Small intestine (tissue), 7 donors: ENCODE measurements at regions not wholly inside any gene's neighbourhood (a gene's known extent, or its start where the extent isn't known, plus 50 kb on each side); places are given as distances from the start of the nearest gene placed in this dataset.
"Not testable (repeated sequence)": the region's sequence is repeated elsewhere in the genome, so short reads cannot be mapped to it uniquely, and the experiment has no call there.

Source experiments
- DNase-seq, 2 donors: peaks; one replicate each; pipeline versions ENCODE4 v3.0.0 to v3.0.0-alpha.2; 2013
- FAIRE-seq: peaks from 2 replicates; lab custom pipeline; 2012; peaks lifted over from hg19 to GRCh38; lab: Jason Lieb, UNC
- H3K27ac ChIP-seq, 3 donors: one replicate each; pipeline ENCODE4 v1.5.1; 2013; ENCODE audit warnings: low read length in 2 of 3, mild to moderate bottlenecking in 2 of 3, control low read depth in 1 of 3, inconsistent platforms in 1 of 3, low read depth in 1 of 3, moderate library complexity in 1 of 3
- H3K27me3 ChIP-seq, 3 donors: one replicate each; pipeline ENCODE4 v1.6.1; 2013; ENCODE audit warnings: low read length in 3 of 3, inconsistent platforms in 1 of 3; ENCODE audit not compliant: control insufficient read depth in 3 of 3, insufficient read depth in 3 of 3
- H3K36me3 ChIP-seq, 3 donors: one replicate each; pipeline ENCODE4 v1.6.1; 2013; ENCODE audit warnings: low read length in 3 of 3, inconsistent platforms in 1 of 3, low read depth in 1 of 3, mild to moderate bottlenecking in 1 of 3, moderate library complexity in 1 of 3; ENCODE audit not compliant: control insufficient read depth in 3 of 3, insufficient read depth in 2 of 3
- H3K4me1 ChIP-seq, 3 donors: one replicate each; pipeline ENCODE4 v1.6.1; 2013; ENCODE audit warnings: low read length in 2 of 3, inconsistent platforms in 1 of 3, low read depth in 1 of 3, mild to moderate bottlenecking in 1 of 3, moderate library complexity in 1 of 3; ENCODE audit not compliant: control insufficient read depth in 3 of 3, insufficient read depth in 2 of 3
- H3K4me3 ChIP-seq, 3 donors: one replicate each; pipeline ENCODE4 v1.5.1; 2013; ENCODE audit warnings: low read length in 3 of 3, control low read depth in 1 of 3, inconsistent platforms in 1 of 3, low read depth in 1 of 3, mild to moderate bottlenecking in 1 of 3, moderate library complexity in 1 of 3
- H3K9me3 ChIP-seq, 2 donors: one replicate each; pipeline ENCODE4 v1.6.1; 2013; ENCODE audit warnings: low read depth in 1 of 2, low read length in 1 of 2; ENCODE audit not compliant: control insufficient read depth in 2 of 2, insufficient read depth in 1 of 2
- WGBS, 3 donors: extraction: QIAGEN DNeasy Blood & Tissue Kit; methylation state at CpG; one replicate each; pipeline ENCODE4 v1.1.7; 2013; 5-methylcytosine and 5-hydroxymethylcytosine counted together
- donor health status: healthy with polysubstance abuse.
- donor health status: control.
- donor health status: control.
- donor health status: Bipolar disorder and iron deficiency.
- donor health status: healthy.

DNA sequence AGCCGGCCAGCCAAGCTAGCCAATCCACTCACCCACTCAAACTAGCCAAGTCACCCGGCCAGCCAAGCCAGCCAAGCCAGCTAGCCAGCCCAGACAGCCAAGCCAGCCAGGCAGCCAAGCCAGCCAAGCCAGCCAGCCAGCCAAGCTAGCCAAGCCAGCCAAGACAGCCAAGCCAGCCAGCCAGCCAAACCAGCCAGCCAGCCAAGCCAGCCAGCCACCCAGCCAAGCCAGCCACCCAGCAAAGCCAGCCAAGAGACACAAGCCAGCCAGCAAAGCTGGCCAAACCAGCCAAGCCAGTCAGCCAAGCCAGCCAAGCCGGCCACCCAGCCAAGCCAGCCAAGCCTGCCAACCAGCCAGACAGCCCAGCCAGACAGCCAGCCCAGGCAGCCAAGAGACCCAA, 322.2 kb upstream of the PLGLB2 start:
- not testable (repeated sequence) for DNase-seq, H3K27ac ChIP-seq, H3K27me3 ChIP-seq, H3K36me3 ChIP-seq, H3K4me1 ChIP-seq, H3K9me3 ChIP-seq, H3K4me3 ChIP-seq, FAIRE-seq
- 73 to 90% (median 90%) methylated on average over 2 to 3 of the region's 3 CpGs for WGBS, 3 donors

DNA sequence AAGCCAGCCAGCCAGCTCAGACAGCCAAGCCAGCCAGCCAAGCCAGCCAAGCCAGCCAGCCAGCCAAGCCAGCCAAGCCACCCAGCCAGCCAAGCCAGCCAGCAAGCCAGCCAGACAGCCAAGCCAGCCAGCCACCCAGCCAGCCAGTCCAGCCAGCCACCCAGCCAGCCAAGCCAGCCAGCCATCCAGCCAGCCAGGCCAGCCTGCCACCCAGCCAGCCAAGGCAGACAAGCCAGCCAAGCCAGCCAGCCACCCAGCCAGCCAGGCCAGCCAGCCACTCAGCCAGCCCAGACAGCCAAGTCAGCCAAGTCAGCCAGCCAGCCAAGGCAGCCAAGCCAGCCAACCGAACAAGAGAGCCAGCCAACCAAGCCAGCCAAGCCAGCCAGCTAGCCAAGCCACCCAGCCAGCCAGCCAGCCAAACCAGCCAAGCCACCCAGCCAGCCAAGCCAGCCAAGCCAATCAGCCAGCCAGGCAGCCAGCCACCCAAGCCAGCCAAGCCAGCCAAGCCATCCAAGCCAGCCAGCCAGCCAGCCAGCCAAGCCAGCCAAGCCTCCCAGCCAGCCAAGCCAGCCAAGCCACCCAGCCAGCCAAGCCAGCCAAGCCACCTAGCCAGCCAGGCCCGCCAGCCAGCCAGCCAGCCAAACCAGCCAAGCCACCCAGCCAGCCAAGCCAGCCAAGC, 319.3 kb upstream of the PLGLB2 start:
- not testable (repeated sequence) for H3K4me1 ChIP-seq, FAIRE-seq

DNA sequence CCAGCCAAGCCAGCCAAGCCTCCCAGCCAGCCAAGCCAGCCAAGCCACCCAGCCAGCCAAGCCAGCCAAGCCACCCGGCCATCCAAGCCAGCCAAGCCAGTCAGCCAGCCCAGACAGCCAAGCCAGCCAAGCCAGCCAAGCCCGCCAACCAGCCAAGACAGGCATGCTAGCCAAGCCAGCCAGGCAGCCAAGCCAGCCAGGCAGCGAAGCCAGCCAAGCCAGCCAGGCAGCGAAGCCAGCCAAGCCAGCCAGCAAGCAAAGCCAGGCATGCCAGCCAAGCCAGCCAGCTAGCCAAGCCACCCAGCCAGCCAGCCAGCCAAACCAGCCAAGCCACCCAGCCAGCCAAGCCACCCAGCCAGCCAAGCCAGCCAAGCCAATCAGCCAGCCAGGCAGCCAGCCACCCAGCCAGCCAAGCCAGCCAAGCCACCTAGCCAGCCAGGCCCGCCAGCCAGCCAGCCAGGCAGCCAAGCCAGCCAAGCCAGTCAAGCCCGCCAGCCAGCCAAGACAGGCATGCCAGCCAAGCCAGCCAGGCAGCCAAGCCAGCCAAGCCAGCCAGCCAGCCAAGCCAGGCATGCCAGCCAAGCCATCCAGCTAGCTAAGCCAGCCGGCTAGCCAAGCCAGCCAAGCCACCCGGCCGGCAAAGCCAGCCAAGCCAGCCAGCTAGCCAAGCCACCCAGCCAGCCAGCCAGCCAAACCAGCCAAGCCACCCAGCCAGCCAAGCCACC, 318.5 kb upstream of the PLGLB2 start:
- not testable (repeated sequence) for DNase-seq

More for the DNA sequence above, 319.3 kb upstream of the PLGLB2 start:
- DNase-seq, H3K36me3 ChIP-seq, H3K27ac ChIP-seq, H3K9me3 ChIP-seq, H3K27me3 ChIP-seq, H3K4me3 ChIP-seq: not testable (repeated sequence)
- WGBS, 3 donors: 61 to 92% (median 76%) methylated on average over 2 of the region's 2 CpGs

DNA sequence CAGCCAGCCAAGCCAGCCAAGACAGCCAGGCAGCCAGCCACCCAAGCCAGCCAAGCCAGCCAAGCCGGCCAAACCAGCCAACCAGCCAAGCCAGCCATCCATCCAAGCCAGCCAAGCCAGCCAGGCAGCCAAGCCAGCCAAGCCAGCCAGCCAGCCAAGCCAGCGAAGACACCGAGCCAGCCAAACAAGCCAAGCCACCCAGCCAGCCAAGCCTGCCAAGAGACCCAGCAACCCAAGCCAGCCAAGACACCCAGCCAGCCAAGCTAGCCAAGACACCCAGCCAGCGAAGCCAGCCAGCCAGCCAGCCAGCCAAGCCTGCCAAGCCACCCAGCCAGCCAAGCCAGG, 318.0 kb upstream of the PLGLB2 start:
- not testable (repeated sequence) for H3K9me3 ChIP-seq, H3K36me3 ChIP-seq, H3K4me1 ChIP-seq, H3K27ac ChIP-seq, FAIRE-seq, H3K27me3 ChIP-seq, DNase-seq, H3K4me3 ChIP-seq
- 72 to 100% (median 100%) methylated on average over 2 to 3 of the region's 4 CpGs for WGBS, 3 donors

More for the DNA sequence above, 318.5 kb upstream of the PLGLB2 start:
- FAIRE-seq, H3K4me1 ChIP-seq, H3K36me3 ChIP-seq, H3K27ac ChIP-seq, H3K9me3 ChIP-seq, H3K27me3 ChIP-seq, H3K4me3 ChIP-seq: not testable (repeated sequence)
- 86 to 98% (median 90%) methylated on average over 5 to 9 of the region's 9 CpGs for WGBS, 3 donors

DNA sequence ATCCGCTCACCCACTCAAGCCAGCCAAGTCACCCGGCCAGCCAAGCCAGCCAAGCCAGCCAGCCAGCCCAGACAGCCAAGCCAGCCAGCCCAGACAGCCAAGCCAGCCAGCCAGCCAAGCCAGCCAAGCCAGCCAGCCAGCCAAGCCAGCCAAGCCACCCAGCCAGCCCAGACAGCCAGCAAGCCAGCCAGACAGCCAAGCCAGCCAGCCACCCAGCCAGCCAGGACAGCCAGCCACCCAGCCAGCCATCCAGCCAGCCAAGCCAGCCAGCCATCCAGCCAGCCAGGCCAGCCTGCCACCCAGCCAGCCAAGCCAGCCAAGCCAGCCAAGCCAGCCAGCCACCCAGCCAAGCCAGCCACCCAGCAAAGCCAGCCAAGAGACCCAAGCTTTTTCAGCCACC, 316.8 kb upstream of the PLGLB2 start:
- H3K9me3 ChIP-seq, H3K27ac ChIP-seq, FAIRE-seq, H3K4me1 ChIP-seq, H3K27me3 ChIP-seq, DNase-seq, H3K36me3 ChIP-seq, H3K4me3 ChIP-seq: not testable (repeated sequence)
- WGBS, 3 donors: no CpG with 5 or more reads among the region's 2 CpGs

DNA sequence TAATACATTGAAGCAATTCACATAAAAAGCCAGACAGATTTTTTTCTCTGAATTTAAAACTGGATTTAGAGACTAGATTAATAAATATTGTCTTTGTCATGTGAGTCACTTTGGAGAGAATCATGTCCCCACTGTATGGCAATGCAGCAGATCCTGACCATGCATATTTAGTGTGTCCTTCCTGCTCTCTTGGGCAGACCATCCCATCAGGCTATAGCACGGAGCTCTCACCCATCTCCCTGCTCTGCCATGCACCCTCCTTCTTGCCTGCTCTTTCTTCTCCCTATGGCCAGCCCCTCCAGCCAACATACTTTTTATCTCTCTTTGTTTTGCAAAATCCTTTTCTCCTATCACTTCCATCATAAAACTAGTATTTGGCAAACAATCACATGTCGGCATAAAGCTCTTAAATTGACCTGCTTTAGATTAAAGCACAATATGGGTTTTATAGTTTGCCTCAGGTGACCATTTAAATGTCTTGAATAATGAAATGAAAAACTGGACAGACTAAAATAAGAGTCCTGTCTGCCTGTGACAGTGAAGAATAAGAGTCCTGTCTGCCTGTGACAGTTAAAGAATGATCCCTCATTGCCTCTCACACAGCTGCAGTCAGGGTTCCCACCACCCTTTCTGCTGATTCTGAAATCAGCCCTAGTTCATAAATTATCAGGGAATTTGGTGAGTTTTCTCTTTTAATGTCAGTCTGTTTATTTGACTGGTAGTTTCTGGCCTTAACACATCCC, 315.0 kb upstream of the PLGLB2 start:
- H3K27me3 ChIP-seq, FAIRE-seq: not testable (repeated sequence)
- 19 to 51% (median 29%) methylated on average over 1 of the region's 2 CpGs for WGBS, 3 donors

DNA sequence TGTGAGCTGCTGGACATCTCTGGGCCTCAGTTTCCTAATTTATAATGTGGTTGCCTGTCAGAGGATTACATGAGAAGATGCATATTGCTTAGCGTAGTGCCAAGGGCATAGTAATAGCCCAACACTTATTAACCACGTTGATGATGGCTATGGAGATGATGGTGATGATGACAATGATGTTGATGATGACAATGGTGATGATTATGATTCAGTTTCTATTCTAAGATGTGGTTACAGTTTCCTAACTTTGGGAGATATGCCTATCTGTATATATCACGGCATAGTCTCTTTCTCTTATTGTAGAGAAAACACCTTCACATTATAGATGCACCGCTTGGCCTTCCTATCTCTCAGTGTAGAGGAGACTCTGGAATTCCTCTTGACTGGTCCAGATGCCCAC, 311.9 kb upstream of the PLGLB2 start:
- 76 to 94% (median 94%) methylated on average over 3 of the region's 4 CpGs for WGBS, 3 donors
- not testable (repeated sequence) for H3K36me3 ChIP-seq, H3K4me3 ChIP-seq, H3K4me1 ChIP-seq, DNase-seq, H3K9me3 ChIP-seq, H3K27me3 ChIP-seq, FAIRE-seq, H3K27ac ChIP-seq

More for the DNA sequence above, 315.0 kb upstream of the PLGLB2 start:
- not testable (repeated sequence) for H3K9me3 ChIP-seq, H3K36me3 ChIP-seq, H3K4me3 ChIP-seq, H3K27ac ChIP-seq, DNase-seq, H3K4me1 ChIP-seq

DNA sequence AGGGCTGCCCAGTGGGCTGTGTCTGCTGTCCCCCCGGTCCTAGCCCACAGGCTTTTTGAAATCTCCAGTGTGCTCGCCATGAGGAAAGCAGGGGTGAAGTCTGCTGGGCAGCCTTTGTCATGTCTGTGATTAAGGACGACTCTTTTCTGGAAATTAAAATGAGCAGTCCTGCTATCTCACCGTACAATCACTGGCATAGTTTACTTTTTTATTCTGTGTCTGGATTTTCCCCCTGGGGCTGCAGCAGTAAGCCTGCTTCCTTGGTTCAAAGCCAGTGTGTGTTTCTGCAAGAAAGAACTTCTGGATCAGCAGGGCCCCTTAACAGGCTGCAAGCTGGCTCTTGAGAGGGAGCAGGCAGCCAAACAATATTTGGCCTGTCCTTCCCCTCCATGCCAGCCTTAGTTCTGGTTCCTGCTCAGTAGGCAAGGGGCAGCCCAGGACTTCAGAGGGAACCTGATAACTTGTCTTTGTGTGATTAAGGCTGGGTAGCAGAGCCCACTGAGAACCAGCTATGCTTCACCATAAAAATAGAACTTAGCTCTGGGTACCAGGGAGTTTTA, 310.1 kb upstream of the PLGLB2 start:
- H3K4me3 ChIP-seq, DNase-seq, H3K27me3 ChIP-seq, H3K27ac ChIP-seq, FAIRE-seq, H3K9me3 ChIP-seq, H3K36me3 ChIP-seq, H3K4me1 ChIP-seq: not testable (repeated sequence)
- WGBS, 3 donors: 50 to 73% (median 66%) methylated on average over 2 to 3 of the region's 4 CpGs
